Endothelial cell of umbilical vein (primary cell): ENCODE measurements at regions not wholly inside any gene's neighbourhood (a gene's known extent, or its start where the extent isn't known, plus 50 kb on each side); places are given as distances from the start of the nearest gene placed in this dataset.

Source experiments
- BruUV-seq: library from RNA; stranded (reverse); fragments of 400-500 nt; replicated peaks from 2 replicates; lab custom pipeline; 2021; lab: Mats Ljungman, UMichigan
- CTCF ChIA-PET: fragments of 300-600, 350-600 bp; sonication (Branson Sonifier 250); formaldehyde crosslinking; loops from one replicate; lab custom pipeline; 2021; ENCODE audit warnings: antibody characterized with exemption, inconsistent platforms; lab: Charles Lee
- POLR2A ChIA-PET: fragments of 300-600, 350-600 bp; sonication (Branson Sonifier 250); formaldehyde crosslinking; loops from one replicate; lab custom pipeline; 2021; ENCODE audit warnings: antibody characterized with exemption, inconsistent platforms; lab: Charles Lee
- DNase-seq: peaks from one replicate; pipeline ENCODE4 v3.0.0-alpha.2; 2011; ENCODE audit warnings: low read depth, low spot score
- FAIRE-seq: peaks from 2 replicates; lab custom pipeline; 2011; peaks lifted over from hg19 to GRCh38; lab: Jason Lieb, UNC
- H2AFZ ChIP-seq: 2 replicates; pipeline ENCODE4 v1.6.0; 2012; ENCODE audit warnings: low read depth, low read length, control low read depth, inconsistent platforms
- H3K27ac ChIP-seq: 2 replicates; pipeline ENCODE4 v1.5.1; 2011; ENCODE audit warnings: low read depth, mild to moderate bottlenecking, control low read depth, low read length, moderate library complexity; ENCODE audit not compliant: insufficient read depth
- H3K27me3 ChIP-seq, 2 experiments: 2 replicates each; pipeline versions ENCODE4 v1.6.0 to v1.6.1; 2011; ENCODE audit warnings: low read length in 2 of 2, mixed read lengths in 1 of 2; ENCODE audit not compliant: control insufficient read depth in 2 of 2, insufficient read depth in 2 of 2
- H3K36me3 ChIP-seq, 2 experiments: 2 replicates in 1 of 2; 3 replicates in 1 of 2; pipeline ENCODE4 v1.5.1; 2011; ENCODE audit warnings: low read length in 2 of 2, mild to moderate bottlenecking in 1 of 2, moderate library complexity in 1 of 2; ENCODE audit not compliant: control insufficient read depth in 2 of 2, insufficient read depth in 2 of 2; ENCODE audit errors: extremely low read depth in 1 of 2
- H3K4me1 ChIP-seq: 3 replicates; pipeline ENCODE4 v1.5.1; 2011; ENCODE audit warnings: mild to moderate bottlenecking, low read length; ENCODE audit not compliant: control insufficient read depth, insufficient read depth; ENCODE audit errors: extremely low read depth
- H3K4me2 ChIP-seq: 2 replicates; pipeline ENCODE4 v1.6.1; 2011; ENCODE audit warnings: low read length, control low read depth, mixed read lengths; ENCODE audit not compliant: insufficient read depth
- H3K4me3 ChIP-seq, 3 experiments: fragments of 200-600 bp in 1 of 3; sonication (generic), shearing (Covaris generic) in 1 of 3; replicated peaks in 1 of 3; 2 replicates each; pipeline ENCODE4 v1.5.1; 2011 to 2016; ENCODE audit warnings: control low read depth in 3 of 3, low read length in 3 of 3, mild to moderate bottlenecking in 2 of 3, inconsistent platforms in 1 of 3, low read depth in 1 of 3, moderate library complexity in 1 of 3; ENCODE audit not compliant: insufficient read depth in 1 of 3
- H3K79me2 ChIP-seq: 2 replicates; pipeline ENCODE4 v1.6.0; 2012; ENCODE audit warnings: low read length, inconsistent platforms; ENCODE audit not compliant: control insufficient read depth, insufficient read depth
- H3K9ac ChIP-seq: replicated peaks from 2 replicates; pipeline ENCODE3; 2011; ENCODE audit warnings: low read length, control low read depth; ENCODE audit not compliant: insufficient read depth; ENCODE audit errors: extremely low read depth
- H3K9me1 ChIP-seq: replicated peaks from 3 replicates; pipeline ENCODE4 v1.6.0; 2011; ENCODE audit warnings: mild to moderate bottlenecking, low read length; ENCODE audit not compliant: control insufficient read depth, insufficient read depth; ENCODE audit errors: extremely low read depth
- H3K9me3 ChIP-seq: replicated peaks from 2 replicates; pipeline ENCODE4 v1.5.1; 2012; ENCODE audit warnings: low read length, inconsistent platforms; ENCODE audit not compliant: control insufficient read depth, insufficient read depth
- H4K20me1 ChIP-seq: replicated peaks from 2 replicates; pipeline ENCODE3; 2011; ENCODE audit warnings: mild to moderate bottlenecking, low read length; ENCODE audit not compliant: control insufficient read depth, insufficient read depth; ENCODE audit errors: extremely low read depth
- CTCF ChIP-seq, 2 donors: IDR thresholded peaks; 1 replicate in 1 of 2; 2 replicates in 1 of 2; pipeline ENCODE4 v1.5.1; 2011; ENCODE audit warnings: low read length in 2 of 2, mild to moderate bottlenecking in 2 of 2, moderate library complexity in 2 of 2, control low read depth in 1 of 2, inconsistent platforms in 1 of 2, low read depth in 1 of 2; ENCODE audit not compliant: insufficient read depth in 1 of 2; ENCODE audit errors: extremely low read depth in 1 of 2
- EZH2 ChIP-seq: IDR thresholded peaks from 2 replicates; pipeline ENCODE4 v1.6.1; 2012; ENCODE audit warnings: borderline replicate concordance, low read depth, mild to moderate bottlenecking, moderate library complexity, low read length, inconsistent platforms; ENCODE audit not compliant: severe bottlenecking
- FOS ChIP-seq: IDR thresholded peaks from 2 replicates; pipeline ENCODE4 v1.6.1; 2011; ENCODE audit warnings: mild to moderate bottlenecking, low read length, moderate library complexity, borderline replicate concordance; ENCODE audit not compliant: insufficient read depth
- GATA2 ChIP-seq: IDR thresholded peaks from 2 replicates; pipeline ENCODE4 v1.7.0; 2011; ENCODE audit warnings: low read depth, mild to moderate bottlenecking, moderate library complexity, mixed read lengths, low read length; ENCODE audit not compliant: insufficient read length, insufficient read depth
- JUN ChIP-seq: IDR thresholded peaks from 2 replicates; pipeline ENCODE4 v1.6.1; 2011; ENCODE audit warnings: borderline replicate concordance, low read depth; ENCODE audit not compliant: insufficient read length, insufficient read depth
- MYC ChIP-seq: IDR thresholded peaks from one replicate; pipeline ENCODE4 v1.6.1; 2011; ENCODE audit warnings: mild to moderate bottlenecking, low read depth, low read length
- POLR2A ChIP-seq: IDR thresholded peaks from 2 replicates; pipeline ENCODE4 v1.6.1; 2012; ENCODE audit warnings: low read depth, mild to moderate bottlenecking, control low read depth, low read length
- POLR2AphosphoS5 ChIP-seq: IDR thresholded peaks from 2 replicates; pipeline ENCODE4 v1.6.1; 2012; ENCODE audit warnings: low read depth, mild to moderate bottlenecking, control low read depth, low read length, moderate library complexity; ENCODE audit not compliant: insufficient read depth
- dilution Hi-C: fragments of 300-500 bp; cut with MboI; formaldehyde crosslinking; loops from one replicate; pipeline ENCODE4 v1.15.0; 2019; ENCODE audit warnings: low sequenced_read_pairs; ENCODE audit not compliant: extremely low pct_ligation_motif_present
- intact Hi-C: fragments of 100-400 bp; cut with micrococcal nuclease; formaldehyde crosslinking; loops from one replicate; pipeline ENCODE4 v1.10.0; 2022
- TF ChIP-seq, protein P1 (sequence below): IDR thresholded peaks from 2 replicates; pipeline ENCODE4 v1.6.1; 2011; ENCODE audit not compliant: insufficient read depth, insufficient read length

- intact Hi-C loops (no loop called here), dilution Hi-C loops (no loop called here)
- Histone ChIP-seq H3K4me2 (no peak overlapping the region), H3K9ac (no peak overlapping the region), H4K20me1 (no peaks in the 10 kb centered on the region), H3K4me1 (no peaks in the 10 kb centered on the region), H3K9me1 (no peaks in the 10 kb centered on the region), H3K36me3 (no peaks in the 10 kb centered on the region), H3K79me2 (no peaks in the 10 kb centered on the region), H2AFZ (no peak overlapping the region), H3K27ac (no peak overlapping the region), H3K4me3 (no peak overlapping the region), H3K27me3 (no peaks in the 10 kb centered on the region), H3K9me3 (peaks cover 3% of the 10 kb centered on the region)
- TF ChIP-seq, protein P1, sequence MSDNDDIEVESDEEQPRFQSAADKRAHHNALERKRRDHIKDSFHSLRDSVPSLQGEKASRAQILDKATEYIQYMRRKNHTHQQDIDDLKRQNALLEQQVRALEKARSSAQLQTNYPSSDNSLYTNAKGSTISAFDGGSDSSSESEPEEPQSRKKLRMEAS: no peak
- no TSS peak for BruUV-seq
- DNase-seq: no peak
- no peak for FAIRE-seq
- POLR2A ChIA-PET: no interaction called here
- CTCF ChIA-PET: no interaction called here
These were observed 300.7 kb upstream of the SATB1 start for GRCh38 chr3:18725668-18726407.

DNA sequence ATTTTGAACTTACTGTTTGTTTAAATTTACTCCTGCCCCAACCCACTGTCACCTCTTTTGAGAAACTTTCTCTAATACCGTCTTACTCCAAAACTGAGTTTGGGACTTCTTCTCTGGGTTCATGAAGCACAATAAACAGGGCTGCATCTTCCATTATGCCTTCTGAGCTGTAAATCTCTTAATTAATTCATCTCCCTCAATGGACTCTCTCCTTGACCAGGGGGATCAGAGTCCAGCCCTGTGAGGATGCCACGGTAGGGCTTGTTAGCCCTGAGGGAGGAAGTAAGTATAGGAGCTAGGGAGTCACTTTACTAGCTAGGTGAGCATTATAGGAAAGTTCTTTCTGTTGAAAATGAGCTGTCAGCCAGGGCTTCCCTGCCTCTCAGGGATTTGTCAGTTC, 299.3 kb upstream of the SATB1 start:
- H3K9me1 ChIP-seq: no peaks in the 10 kb centered on the region
- intact Hi-C loops: no loop called here
- no peak overlapping the region for H3K4me3 ChIP-seq
- H3K9ac ChIP-seq: no peak overlapping the region
- no peaks in the 10 kb centered on the region for H4K20me1 ChIP-seq
- CTCF ChIA-PET: no interaction called here
- dilution Hi-C loops: no loop called here
- H3K79me2 ChIP-seq: no peaks in the 10 kb centered on the region
- no peak overlapping the region for H2AFZ ChIP-seq
- peaks cover 4% of the 10 kb centered on the region for H3K9me3 ChIP-seq
- no peaks in the 10 kb centered on the region for H3K4me1 ChIP-seq
- H3K27me3 ChIP-seq: no peaks in the 10 kb centered on the region
- H3K4me2 ChIP-seq: no peak overlapping the region
- POLR2A ChIA-PET: no interaction called here
- FAIRE-seq: no peak
- DNase-seq: no peak
- no TSS peak for BruUV-seq
- TF ChIP-seq FOS: no peak
- no peak for TF ChIP-seq POLR2AphosphoS5
- no peak for TF ChIP-seq CTCF (IDR thresholded peaks at IDR 0.05; ENCODE audit: extremely low read depth in 1 of 2, insufficient read depth in 1 of 2, low read depth in 1 of 2, low read length in 2 of 2)
- no peak for TF ChIP-seq POLR2A
- TF ChIP-seq, protein P1: no peak
- TF ChIP-seq JUN: no peak
- TF ChIP-seq GATA2: no peak
- no peak for TF ChIP-seq EZH2
- no peak for TF ChIP-seq MYC
- no peaks in the 10 kb centered on the region for H3K36me3 ChIP-seq
- no peak overlapping the region for H3K27ac ChIP-seq
